ENCODE measurements at regions not wholly inside any gene's neighbourhood (a gene's known extent, or its start where the extent isn't known, plus 50 kb on each side); places are given as distances from the start of the nearest gene placed in this dataset.

GRCh38 chr13:74845806-74846205 is 636.2 kb downstream of the TBC1D4 start:
- intact Hi-C loops (cut with DNase I), result no loop called here

GRCh38 chr13:74841651-74842050 is 640.3 kb downstream of the TBC1D4 start:
- DNase-seq, result no peak
- intact Hi-C loops (cut with DNase I), result no loop called here

More at GRCh38 chr13:74845806-74846205, 636.2 kb downstream of the TBC1D4 start:
- DNase-seq, result no peak

GRCh38 chr13:74841123-74841522 is 640.8 kb downstream of the TBC1D4 start:
- DNase-seq, result no peak
- intact Hi-C loops (cut with DNase I), result no loop called here

GRCh38 chr13:74839656-74840055 is 642.3 kb downstream of the TBC1D4 start:
- DNase-seq, result no peak
- intact Hi-C loops (cut with DNase I), result no loop called here

- intact Hi-C loops (cut with DNase I), result no loop called here
- no peak for DNase-seq
Measured at GRCh38 chr13:74838096-74838495, 643.9 kb downstream of the TBC1D4 start.

GRCh38 chr13:74836628-74837027 is 645.3 kb downstream of the TBC1D4 start:
- no peak for DNase-seq
- intact Hi-C loops (cut with DNase I), result no loop called here

- DNase-seq, result no peak
- intact Hi-C loops (cut with DNase I), result no loop called here
Measured at GRCh38 chr13:74835579-74835978, 646.4 kb downstream of the TBC1D4 start.

GRCh38 chr13:74825938-74826246 is 656.1 kb downstream of the TBC1D4 start:
- no peak for DNase-seq
- intact Hi-C loops (cut with DNase I), result no loop called here

GRCh38 chr13:74825152-74825937 is 656.6 kb downstream of the TBC1D4 start:
- DNase-seq, result no peak
- intact Hi-C loops (cut with DNase I), result no loop called here

GRCh38 chr13:74820809-74821208 is 661.2 kb downstream of the TBC1D4 start:
- intact Hi-C loops (cut with DNase I), result no loop called here
- DNase-seq, result no peak

- no peak for DNase-seq
- intact Hi-C loops (cut with DNase I), result no loop called here
Measured at GRCh38 chr13:74819549-74819948, 662.4 kb downstream of the TBC1D4 start.

- no peak for DNase-seq
- intact Hi-C loops (cut with DNase I), result no loop called here
Measured at GRCh38 chr13:74816737-74817136, 665.2 kb downstream of the TBC1D4 start.

GRCh38 chr13:74796157-74796556 is 662.0 kb upstream of the KLF12 start:
- DNase-seq, result peak in 16 of 42 donors; percentile 2 to 45 (median 20)
- intact Hi-C loops (cut with DNase I), result no loop called here

GRCh38 chr13:74795526-74795925 is 661.3 kb upstream of the KLF12 start:
- peak in 1 of 42 donors; percentile 11 for DNase-seq
- intact Hi-C loops (cut with DNase I), result no loop called here

GRCh38 chr13:74794582-74794981 is 660.4 kb upstream of the KLF12 start:
- DNase-seq, result peak in 1 of 42 donors; percentile 6
- intact Hi-C loops (cut with DNase I), result no loop called here

- intact Hi-C loops (cut with DNase I), result no loop called here
- DNase-seq, result no peak
Measured at GRCh38 chr13:74794147-74794546, 659.9 kb upstream of the KLF12 start.

- DNase-seq, result no peak
- intact Hi-C loops (cut with DNase I), result no loop called here
Measured at GRCh38 chr13:74784959-74785358, 650.8 kb upstream of the KLF12 start.

GRCh38 chr13:74778946-74779345 is 644.7 kb upstream of the KLF12 start:
- DNase-seq, result no peak
- intact Hi-C loops (cut with DNase I), result no loop called here

- intact Hi-C loops (cut with DNase I), result no loop called here
- DNase-seq, result no peak
Measured at GRCh38 chr13:74778087-74778486, 643.9 kb upstream of the KLF12 start.

- DNase-seq, result no peak
- intact Hi-C loops (cut with DNase I), result no loop called here
Measured at GRCh38 chr13:74774264-74774663, 640.1 kb upstream of the KLF12 start.

GRCh38 chr13:74773248-74773647 is 639.0 kb upstream of the KLF12 start:
- intact Hi-C loops (cut with DNase I), result no loop called here
- no peak for DNase-seq

GRCh38 chr13:74771964-74772363 is 637.8 kb upstream of the KLF12 start:
- intact Hi-C loops (cut with DNase I), result no loop called here
- DNase-seq, result no peak
